HG02884 (cell line): ENCODE measurements at regions not wholly inside any gene's neighbourhood (a gene's known extent, or its start where the extent isn't known, plus 50 kb on each side); places are given as distances from the start of the nearest gene placed in this dataset.

Experiments
- ATAC-seq: cut with Tn5 transposase; IDR thresholded peaks from one replicate; pipeline ENCODE4 v1.9.1; 2021; ENCODE audit warnings: mild to moderate bottlenecking, moderate library complexity; ENCODE audit not compliant: unreplicated experiment

GRCh38 chr13:39232401-39232980 is 194.2 kb downstream of the NHLRC3 start:
- ATAC-seq = no peak

GRCh38 chr13:39232999-39233398 is 194.7 kb downstream of the NHLRC3 start:
- no peak for ATAC-seq

- no peak for ATAC-seq
These were observed 195.3 kb downstream of the NHLRC3 start for GRCh38 chr13:39233519-39233918.

GRCh38 chr13:39244561-39245230 is 206.4 kb downstream of the NHLRC3 start:
- no peak for ATAC-seq

GRCh38 chr13:39245688-39246087 is 207.4 kb downstream of the NHLRC3 start:
- no peak for ATAC-seq

- ATAC-seq = no peak
These were observed 211.7 kb downstream of the NHLRC3 start for GRCh38 chr13:39249982-39250381.

GRCh38 chr13:39250440-39250839 is 212.2 kb downstream of the NHLRC3 start:
- no peak for ATAC-seq

GRCh38 chr13:39251340-39251739 is 213.1 kb downstream of the NHLRC3 start:
- no peak for ATAC-seq

- no peak for ATAC-seq
These were observed 215.5 kb downstream of the NHLRC3 start for GRCh38 chr13:39253774-39254173.

- ATAC-seq = no peak
These were observed 216.3 kb downstream of the NHLRC3 start for GRCh38 chr13:39254601-39255000.

GRCh38 chr13:39257642-39258041 is 219.4 kb downstream of the NHLRC3 start:
- no peak for ATAC-seq

- no peak for ATAC-seq
These were observed 221.3 kb downstream of the NHLRC3 start for GRCh38 chr13:39259371-39260140.

- peak; percentile 93 for ATAC-seq
These were observed 224.8 kb downstream of the NHLRC3 start for GRCh38 chr13:39263033-39263432.

GRCh38 chr13:39263531-39263930 is 225.3 kb downstream of the NHLRC3 start:
- no peak for ATAC-seq

GRCh38 chr13:39266426-39266825 is 228.2 kb downstream of the NHLRC3 start:
- no peak for ATAC-seq

GRCh38 chr13:39268398-39268797 is 230.1 kb downstream of the NHLRC3 start:
- ATAC-seq = no peak

- no peak for ATAC-seq
These were observed 230.7 kb downstream of the NHLRC3 start for GRCh38 chr13:39269004-39269403.

GRCh38 chr13:39269411-39269810 is 231.2 kb downstream of the NHLRC3 start:
- ATAC-seq = no peak

GRCh38 chr13:39272994-39273393 is 234.7 kb downstream of the NHLRC3 start:
- no peak for ATAC-seq

GRCh38 chr13:39273953-39274738 is 235.9 kb downstream of the NHLRC3 start:
- no peak for ATAC-seq

- ATAC-seq = no peak
These were observed 236.6 kb downstream of the NHLRC3 start for GRCh38 chr13:39274739-39275325.
